ENCODE measurements at regions not wholly inside any gene's neighbourhood (a gene's known extent, or its start where the extent isn't known, plus 50 kb on each side); places are given as distances from the start of the nearest gene placed in this dataset.

GRCh38 chr7:42348631-42349030, 111.6 kb upstream of the GLI3 start:
- H3K4me1 ChIP-seq (ENCODE audit: control insufficient read depth in 1 of 2, insufficient read depth in 1 of 2, low read depth in 1 of 2, low read length in 1 of 2): no peaks in the 10 kb centered on the region
- TF ChIP-seq CTCF (IDR thresholded peaks at IDR 0.05): no peak
- H3K9me3 ChIP-seq: no peaks in the 10 kb centered on the region
- no peaks in the 10 kb centered on the region for H3K27me3 ChIP-seq
- no peak overlapping the region for H3K4me3 ChIP-seq (ENCODE audit: low read depth in 1 of 2, low read length in 1 of 2)
- H3K36me3 ChIP-seq: no peaks in the 10 kb centered on the region
- H3K27ac ChIP-seq: no peak overlapping the region

- H3K9me3 ChIP-seq: no peaks in the 10 kb centered on the region
These were observed 111.1 kb upstream of the GLI3 start for GRCh38 chr7:42348071-42348470.

GRCh38 chr7:42347616-42348015, 110.6 kb upstream of the GLI3 start:
- H3K4me3 ChIP-seq (ENCODE audit: low read depth in 1 of 2, low read length in 1 of 2): no peak overlapping the region
- H3K27ac ChIP-seq: no peak overlapping the region
- H3K4me1 ChIP-seq (ENCODE audit: control insufficient read depth in 1 of 2, insufficient read depth in 1 of 2, low read depth in 1 of 2, low read length in 1 of 2): no peaks in the 10 kb centered on the region
- H3K27me3 ChIP-seq: no peaks in the 10 kb centered on the region
- TF ChIP-seq CTCF (IDR thresholded peaks at IDR 0.05): no peak
- no peaks in the 10 kb centered on the region for H3K9me3 ChIP-seq
- H3K36me3 ChIP-seq: no peaks in the 10 kb centered on the region

More at GRCh38 chr7:42348071-42348470, 111.1 kb upstream of the GLI3 start:
- no peaks in the 10 kb centered on the region for H3K4me1 ChIP-seq (ENCODE audit: control insufficient read depth in 1 of 2, insufficient read depth in 1 of 2, low read depth in 1 of 2, low read length in 1 of 2)
- H3K27me3 ChIP-seq: no peaks in the 10 kb centered on the region
- no peak overlapping the region for H3K27ac ChIP-seq
- H3K4me3 ChIP-seq (ENCODE audit: low read depth in 1 of 2, low read length in 1 of 2): no peak overlapping the region
- no peaks in the 10 kb centered on the region for H3K36me3 ChIP-seq
- no peak for TF ChIP-seq CTCF (IDR thresholded peaks at IDR 0.05)

GRCh38 chr7:42345478-42346299, 108.7 kb upstream of the GLI3 start:
- H3K4me1 ChIP-seq (ENCODE audit: control insufficient read depth in 1 of 2, insufficient read depth in 1 of 2, low read depth in 1 of 2, low read length in 1 of 2): no peaks in the 10 kb centered on the region
- H3K9me3 ChIP-seq: no peaks in the 10 kb centered on the region
- no peak for TF ChIP-seq CTCF (IDR thresholded peaks at IDR 0.05)
- H3K27me3 ChIP-seq: no peaks in the 10 kb centered on the region
- no peak overlapping the region for H3K27ac ChIP-seq
- H3K4me3 ChIP-seq (ENCODE audit: low read depth in 1 of 2, low read length in 1 of 2): no peak overlapping the region
- H3K36me3 ChIP-seq: no peaks in the 10 kb centered on the region

- H3K4me3 ChIP-seq (ENCODE audit: low read depth in 1 of 2, low read length in 1 of 2): no peak overlapping the region
- no peak for TF ChIP-seq CTCF (IDR thresholded peaks at IDR 0.05)
- H3K9me3 ChIP-seq: no peaks in the 10 kb centered on the region
- H3K27ac ChIP-seq: no peak overlapping the region
- H3K27me3 ChIP-seq: no peaks in the 10 kb centered on the region
- H3K36me3 ChIP-seq: no peaks in the 10 kb centered on the region
- no peaks in the 10 kb centered on the region for H3K4me1 ChIP-seq (ENCODE audit: control insufficient read depth in 1 of 2, insufficient read depth in 1 of 2, low read depth in 1 of 2, low read length in 1 of 2)
These were observed 107.3 kb upstream of the GLI3 start for GRCh38 chr7:42344198-42344755.
